SK-N-SH (cell line): ENCODE measurements at regions not wholly inside any gene's neighbourhood (a gene's known extent, or its start where the extent isn't known, plus 50 kb on each side); places are given as distances from the start of the nearest gene placed in this dataset.

Experiments
- CTCF ChIA-PET: fragments of 300-600, 350-600 bp; formaldehyde crosslinking; extraction: SDS; loops from one replicate; lab custom pipeline; 2021; lab: Yijun Ruan, JAX
- POLR2A ChIA-PET: fragments of 350-600 bp; sonication (Branson Sonifier 250); formaldehyde crosslinking; extraction: SDS; loops from one replicate; lab custom pipeline; 2020; ENCODE audit warnings: antibody characterized with exemption, inconsistent platforms; lab: Yijun Ruan, JAX
- DNase-seq: peaks from one replicate; pipeline ENCODE4 v3.0.0; 2012
- H2AFZ ChIP-seq: fragments of 200-600 bp; sonication (generic); 2 replicates; pipeline ENCODE4 v1.8.1; 2016; ENCODE audit warnings: antibody characterized with exemption, mild to moderate bottlenecking, low read depth
- H3F3A ChIP-seq: fragments of 200-600 bp; sonication (generic); replicated peaks from 2 replicates; pipeline ENCODE3; 2016; ENCODE audit warnings: antibody characterized with exemption, mild to moderate bottlenecking; ENCODE audit not compliant: insufficient read depth
- H3K27ac ChIP-seq, 2 experiments: fragments of 200-500 bp in 1 of 2; fragments of 200-600 bp in 1 of 2; sonication (Bioruptor generic) in 1 of 2; sonication (generic), shearing (Covaris generic) in 1 of 2; 2 replicates each; pipeline versions ENCODE4 v1.5.1 to v1.6.1; 2014 to 2016; ENCODE audit warnings: low read depth in 2 of 2, inconsistent platforms in 1 of 2, low read length in 1 of 2, mild to moderate bottlenecking in 1 of 2, mixed read lengths in 1 of 2
- H3K27me3 ChIP-seq: fragments of 200-600 bp; sonication (generic), shearing (Covaris generic); 2 replicates; pipeline ENCODE4 v1.6.1; 2016; ENCODE audit warnings: mixed run types; ENCODE audit not compliant: insufficient read depth
- H3K36me3 ChIP-seq, 2 experiments: fragments of 200-500 bp in 1 of 2; fragments of 200-600 bp in 1 of 2; sonication (Bioruptor generic) in 1 of 2; sonication (generic) in 1 of 2; replicated peaks in 1 of 2; 2 replicates each; pipeline versions ENCODE3 to v1.5.1; 2014 to 2016; ENCODE audit warnings: low read length in 1 of 2, mild to moderate bottlenecking in 1 of 2; ENCODE audit not compliant: insufficient read depth in 2 of 2, control insufficient read depth in 1 of 2
- H3K4me1 ChIP-seq, 2 experiments: fragments of 200-500 bp in 1 of 2; fragments of 200-600 bp in 1 of 2; sonication (Bioruptor generic) in 1 of 2; sonication (generic), shearing (Covaris generic) in 1 of 2; 2 replicates each; pipeline versions ENCODE4 v1.5.1 to v1.6.1; 2014 to 2016; ENCODE audit warnings: low read depth in 1 of 2, low read length in 1 of 2, mixed run types in 1 of 2; ENCODE audit not compliant: insufficient read depth in 2 of 2, control insufficient read depth in 1 of 2
- H3K4me2 ChIP-seq: fragments of 200-600 bp; sonication (generic), shearing (Covaris generic); 2 replicates; pipeline ENCODE4 v1.6.1; 2017; ENCODE audit warnings: mixed run types
- H3K4me3 ChIP-seq, 2 experiments: fragments of 200-500 bp in 1 of 2; fragments of 200-600 bp in 1 of 2; sonication (Bioruptor generic) in 1 of 2; sonication (generic), shearing (Covaris generic) in 1 of 2; 2 replicates each; pipeline versions ENCODE4 v1.5.1 to v1.8.1; 2014 to 2016; ENCODE audit warnings: low read depth in 2 of 2, inconsistent platforms in 1 of 2, low read length in 1 of 2, mild to moderate bottlenecking in 1 of 2, mixed read lengths in 1 of 2, moderate library complexity in 1 of 2
- H3K79me2 ChIP-seq: fragments of 200-600 bp; sonication (generic); 2 replicates; pipeline ENCODE4 v1.8.1; 2017; ENCODE audit warnings: mild to moderate bottlenecking; ENCODE audit not compliant: insufficient read depth
- H3K9ac ChIP-seq: fragments of 200-600 bp; sonication (generic); 2 replicates; pipeline ENCODE4 v1.6.1; 2017; ENCODE audit warnings: mixed run types
- H3K9me2 ChIP-seq: fragments of 200-600 bp; sonication (generic); 2 replicates; pipeline ENCODE4 v1.6.1; 2017; ENCODE audit warnings: mixed run types
- H3K9me3 ChIP-seq: fragments of 200-600 bp; sonication (generic); 2 replicates; pipeline ENCODE4 v1.6.1; 2017; ENCODE audit warnings: mixed run types, mild to moderate bottlenecking, moderate library complexity
- H4K20me1 ChIP-seq: fragments of 200-600 bp; sonication (generic); 2 replicates; pipeline ENCODE4 v1.6.1; 2017; ENCODE audit warnings: mild to moderate bottlenecking, mixed run types; ENCODE audit not compliant: insufficient read depth
- ELF1 ChIP-seq: IDR thresholded peaks from 2 replicates; pipeline ENCODE4 v1.4.0; 2012
- EP300 ChIP-seq, 2 experiments: IDR thresholded peaks; 2 replicates each; pipeline versions ENCODE4 v1.4.0 to v1.6.1; 2012; ENCODE audit warnings: borderline replicate concordance in 1 of 2, low read depth in 1 of 2, low read length in 1 of 2
- FOSL2 ChIP-seq: IDR thresholded peaks from 2 replicates; pipeline ENCODE4 v1.4.0; 2012; ENCODE audit warnings: low read depth, mild to moderate bottlenecking, moderate library complexity, borderline replicate concordance
- MEF2A ChIP-seq: IDR thresholded peaks from 2 replicates; pipeline ENCODE4 v1.4.0; 2012; ENCODE audit warnings: low read depth, borderline replicate concordance
- NRF1 ChIP-seq: IDR thresholded peaks from 2 replicates; pipeline ENCODE4 v1.6.1; 2012; ENCODE audit warnings: low read depth, mild to moderate bottlenecking, low read length
- RCOR1 ChIP-seq: fragments of 150-350 bp; IDR thresholded peaks from 2 replicates; pipeline ENCODE4 v1.6.1; 2017; ENCODE audit warnings: antibody characterized with exemption, low read length
- SIN3A ChIP-seq: IDR thresholded peaks from 2 replicates; pipeline ENCODE4 v1.6.1; 2012; ENCODE audit warnings: low read depth, mild to moderate bottlenecking, low read length, moderate library complexity, borderline replicate concordance
- WGBS: methylation state at CpG from one replicate; pipeline ENCODE4 v1.1.6; 2017; ENCODE audit warnings: low lambda C conversion rate; 5-methylcytosine and 5-hydroxymethylcytosine counted together
- TF ChIP-seq, protein P1 (sequence below): fragments of 150-350 bp; IDR thresholded peaks from 2 replicates; pipeline ENCODE4 v1.6.1; 2017; ENCODE audit warnings: antibody characterized with exemption, low read length, low read depth, borderline replicate concordance
- TF ChIP-seq, protein P2 (sequence below): IDR thresholded peaks from 2 replicates; pipeline ENCODE4 v1.6.1; 2012; ENCODE audit warnings: mild to moderate bottlenecking, low read depth, low read length, moderate library complexity
- TF ChIP-seq, protein P3 (sequence below): IDR thresholded peaks from 2 replicates; pipeline ENCODE4 v1.4.0; 2012; ENCODE audit warnings: low read depth
- TF ChIP-seq, protein P4 (sequence below): fragments of 150-350 bp; IDR thresholded peaks from 2 replicates; pipeline ENCODE4 v1.6.1; 2016; ENCODE audit warnings: mild to moderate bottlenecking, low read depth, low read length

DNA sequence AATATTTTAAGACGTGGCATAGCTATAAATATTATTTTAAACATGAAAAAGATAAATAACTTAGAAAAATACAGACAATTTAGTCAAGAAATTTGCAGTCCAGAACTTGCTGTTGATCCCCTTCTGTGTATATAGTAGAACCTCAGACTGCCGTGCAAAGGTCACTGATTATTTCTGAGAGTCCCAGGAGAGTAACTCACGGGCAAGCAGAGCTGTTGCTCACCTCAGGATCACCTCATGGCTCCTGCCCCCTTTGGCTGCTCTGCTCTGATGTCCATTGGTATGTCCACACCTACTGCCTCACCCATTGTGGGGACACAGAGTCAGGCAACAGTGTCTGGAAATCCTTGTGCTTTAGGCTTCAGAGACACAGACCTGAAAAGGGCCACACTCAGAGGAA lies 392.9 kb upstream of the CELF4 start:
- TF ChIP-seq NRF1 (no peak), EP300 (IDR thresholded peaks at IDR 0.05; ENCODE audit: borderline replicate concordance in 1 of 2, low read depth in 1 of 2, low read length in 1 of 2) (no peak), SIN3A (no peak), ELF1 (no peak), MEF2A (no peak), RCOR1 (no peak), FOSL2 (no peak)
- TF ChIP-seq, protein P1, sequence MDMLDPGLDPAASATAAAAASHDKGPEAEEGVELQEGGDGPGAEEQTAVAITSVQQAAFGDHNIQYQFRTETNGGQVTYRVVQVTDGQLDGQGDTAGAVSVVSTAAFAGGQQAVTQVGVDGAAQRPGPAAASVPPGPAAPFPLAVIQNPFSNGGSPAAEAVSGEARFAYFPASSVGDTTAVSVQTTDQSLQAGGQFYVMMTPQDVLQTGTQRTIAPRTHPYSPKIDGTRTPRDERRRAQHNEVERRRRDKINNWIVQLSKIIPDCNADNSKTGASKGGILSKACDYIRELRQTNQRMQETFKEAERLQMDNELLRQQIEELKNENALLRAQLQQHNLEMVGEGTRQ, result no peak
- TF ChIP-seq, protein P2, sequence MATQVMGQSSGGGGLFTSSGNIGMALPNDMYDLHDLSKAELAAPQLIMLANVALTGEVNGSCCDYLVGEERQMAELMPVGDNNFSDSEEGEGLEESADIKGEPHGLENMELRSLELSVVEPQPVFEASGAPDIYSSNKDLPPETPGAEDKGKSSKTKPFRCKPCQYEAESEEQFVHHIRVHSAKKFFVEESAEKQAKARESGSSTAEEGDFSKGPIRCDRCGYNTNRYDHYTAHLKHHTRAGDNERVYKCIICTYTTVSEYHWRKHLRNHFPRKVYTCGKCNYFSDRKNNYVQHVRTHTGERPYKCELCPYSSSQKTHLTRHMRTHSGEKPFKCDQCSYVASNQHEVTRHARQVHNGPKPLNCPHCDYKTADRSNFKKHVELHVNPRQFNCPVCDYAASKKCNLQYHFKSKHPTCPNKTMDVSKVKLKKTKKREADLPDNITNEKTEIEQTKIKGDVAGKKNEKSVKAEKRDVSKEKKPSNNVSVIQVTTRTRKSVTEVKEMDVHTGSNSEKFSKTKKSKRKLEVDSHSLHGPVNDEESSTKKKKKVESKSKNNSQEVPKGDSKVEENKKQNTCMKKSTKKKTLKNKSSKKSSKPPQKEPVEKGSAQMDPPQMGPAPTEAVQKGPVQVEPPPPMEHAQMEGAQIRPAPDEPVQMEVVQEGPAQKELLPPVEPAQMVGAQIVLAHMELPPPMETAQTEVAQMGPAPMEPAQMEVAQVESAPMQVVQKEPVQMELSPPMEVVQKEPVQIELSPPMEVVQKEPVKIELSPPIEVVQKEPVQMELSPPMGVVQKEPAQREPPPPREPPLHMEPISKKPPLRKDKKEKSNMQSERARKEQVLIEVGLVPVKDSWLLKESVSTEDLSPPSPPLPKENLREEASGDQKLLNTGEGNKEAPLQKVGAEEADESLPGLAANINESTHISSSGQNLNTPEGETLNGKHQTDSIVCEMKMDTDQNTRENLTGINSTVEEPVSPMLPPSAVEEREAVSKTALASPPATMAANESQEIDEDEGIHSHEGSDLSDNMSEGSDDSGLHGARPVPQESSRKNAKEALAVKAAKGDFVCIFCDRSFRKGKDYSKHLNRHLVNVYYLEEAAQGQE, result no peak
- TF ChIP-seq, protein P3, sequence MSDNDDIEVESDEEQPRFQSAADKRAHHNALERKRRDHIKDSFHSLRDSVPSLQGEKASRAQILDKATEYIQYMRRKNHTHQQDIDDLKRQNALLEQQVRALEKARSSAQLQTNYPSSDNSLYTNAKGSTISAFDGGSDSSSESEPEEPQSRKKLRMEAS, result no peak
- no peak for DNase-seq
- H3K27ac ChIP-seq, result no peak overlapping the region
- H2AFZ ChIP-seq, result no peak overlapping the region
- no peaks in the 10 kb centered on the region for H3K27me3 ChIP-seq
- no peaks in the 10 kb centered on the region for H3K9me3 ChIP-seq
- ChIA-PET CTCF (no interaction called here), POLR2A (no interaction called here)
- no peaks in the 10 kb centered on the region for H3K36me3 ChIP-seq
- H3K9ac ChIP-seq, result no peak overlapping the region
- H3K9me2 ChIP-seq, result no peaks in the 10 kb centered on the region
- H3K79me2 ChIP-seq, result no peaks in the 10 kb centered on the region
- H3F3A ChIP-seq, result no peaks in the 10 kb centered on the region
- 4% methylated on average over 3 of the region's 3 CpGs for WGBS
- no peaks in the 10 kb centered on the region for H3K4me1 ChIP-seq
- no peaks in the 10 kb centered on the region for H4K20me1 ChIP-seq
- no peak overlapping the region for H3K4me2 ChIP-seq
- no peak overlapping the region for H3K4me3 ChIP-seq

DNA sequence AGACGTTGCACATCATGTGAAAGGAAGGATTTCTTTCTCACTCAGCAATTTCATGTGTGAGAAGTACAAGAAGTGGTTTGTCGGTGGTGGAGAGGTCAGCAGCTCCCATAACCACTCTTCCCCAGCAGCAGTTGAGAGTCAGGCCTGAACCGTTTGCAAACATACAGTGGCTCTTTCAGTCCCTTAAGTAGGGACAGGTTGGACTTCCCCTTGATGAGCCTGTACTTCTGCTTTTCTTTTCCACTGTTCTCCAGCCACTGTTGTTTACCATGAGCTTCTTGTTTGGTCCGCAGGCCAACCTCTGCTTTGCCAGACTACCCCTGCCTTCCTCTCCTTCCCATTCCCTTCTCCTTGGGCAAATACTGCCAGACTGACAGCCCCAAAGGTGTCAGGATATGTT lies 391.3 kb upstream of the CELF4 start:
- H2AFZ ChIP-seq, result no peak overlapping the region
- TF ChIP-seq RCOR1, result no peak
- TF ChIP-seq, protein P4, sequence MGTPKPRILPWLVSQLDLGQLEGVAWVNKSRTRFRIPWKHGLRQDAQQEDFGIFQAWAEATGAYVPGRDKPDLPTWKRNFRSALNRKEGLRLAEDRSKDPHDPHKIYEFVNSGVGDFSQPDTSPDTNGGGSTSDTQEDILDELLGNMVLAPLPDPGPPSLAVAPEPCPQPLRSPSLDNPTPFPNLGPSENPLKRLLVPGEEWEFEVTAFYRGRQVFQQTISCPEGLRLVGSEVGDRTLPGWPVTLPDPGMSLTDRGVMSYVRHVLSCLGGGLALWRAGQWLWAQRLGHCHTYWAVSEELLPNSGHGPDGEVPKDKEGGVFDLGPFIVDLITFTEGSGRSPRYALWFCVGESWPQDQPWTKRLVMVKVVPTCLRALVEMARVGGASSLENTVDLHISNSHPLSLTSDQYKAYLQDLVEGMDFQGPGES, result no peak
- no peaks in the 10 kb centered on the region for H3K79me2 ChIP-seq
- no peak overlapping the region for H3K4me2 ChIP-seq
- no peaks in the 10 kb centered on the region for H3K27me3 ChIP-seq
- no peaks in the 10 kb centered on the region for H3K4me1 ChIP-seq
- CTCF ChIA-PET, result no interaction called here
- H3K9ac ChIP-seq, result no peak overlapping the region
- H3K27ac ChIP-seq, result no peak overlapping the region
- WGBS, result 29% methylated on average over 4 of the region's 4 CpGs
- H3K4me3 ChIP-seq, result no peak overlapping the region
- no peaks in the 10 kb centered on the region for H3K36me3 ChIP-seq
- H3F3A ChIP-seq, result no peaks in the 10 kb centered on the region
- DNase-seq, result no peak
- no peaks in the 10 kb centered on the region for H4K20me1 ChIP-seq
- H3K9me2 ChIP-seq, result no peaks in the 10 kb centered on the region
- no peaks in the 10 kb centered on the region for H3K9me3 ChIP-seq
- POLR2A ChIA-PET, result no interaction called here
